ENCODE measurements at regions not wholly inside any gene's neighbourhood (a gene's known extent, or its start where the extent isn't known, plus 50 kb on each side); places are given as distances from the start of the nearest gene placed in this dataset.

GRCh38 chr11:38221295-38221694 is 1623.3 kb upstream of the RAG2 start:
- H3K27ac ChIP-seq = no peak overlapping the region
- no peaks in the 10 kb centered on the region for H3K36me3 ChIP-seq
- intact Hi-C loops (cut with DNase I) = no loop called here
- no peak for TF ChIP-seq CTCF (IDR thresholded peaks at IDR 0.05)
- no peak for TF ChIP-seq POLR2AphosphoS5 (IDR thresholded peaks at IDR 0.05)
- TF ChIP-seq POLR2A (IDR thresholded peaks at IDR 0.05) = no peak
- no peak overlapping the region for H3K4me3 ChIP-seq
- no peaks in the 10 kb centered on the region for H3K4me1 ChIP-seq (replicated peaks)
- H3K9me3 ChIP-seq = no peaks in the 10 kb centered on the region
- WGBS = 84% methylated on average over 2 of the region's 2 CpGs
- DNase-seq (ENCODE audit: low spot score) = no peak
- no peaks in the 10 kb centered on the region for H3K27me3 ChIP-seq (replicated peaks; ENCODE audit: insufficient read depth)

GRCh38 chr11:38219636-38220035 is 1621.6 kb upstream of the RAG2 start:
- intact Hi-C loops (cut with DNase I) = no loop called here
- Histone ChIP-seq H3K27me3 (replicated peaks; ENCODE audit: insufficient read depth) (no peaks in the 10 kb centered on the region), H3K27ac (no peak overlapping the region), H3K4me3 (no peak overlapping the region), H3K4me1 (replicated peaks) (no peaks in the 10 kb centered on the region), H3K36me3 (no peaks in the 10 kb centered on the region), H3K9me3 (no peaks in the 10 kb centered on the region)
- DNase-seq (ENCODE audit: low spot score) = no peak
- 76% methylated on average over 2 of the region's 2 CpGs for WGBS
- TF ChIP-seq CTCF (IDR thresholded peaks at IDR 0.05) (no peak), POLR2AphosphoS5 (IDR thresholded peaks at IDR 0.05) (no peak), POLR2A (IDR thresholded peaks at IDR 0.05) (no peak)

- intact Hi-C loops (cut with DNase I) = no loop called here
- no peak for TF ChIP-seq POLR2A (IDR thresholded peaks at IDR 0.05)
- TF ChIP-seq POLR2AphosphoS5 (IDR thresholded peaks at IDR 0.05) = no peak
- no peak for TF ChIP-seq CTCF (IDR thresholded peaks at IDR 0.05)
- H3K27ac ChIP-seq = no peak overlapping the region
These were observed 1610.9 kb upstream of the RAG2 start for GRCh38 chr11:38208951-38209350.

GRCh38 chr11:38206663-38207062 is 1608.6 kb upstream of the RAG2 start:
- TF ChIP-seq CTCF (IDR thresholded peaks at IDR 0.05) = no peak
- no peak for TF ChIP-seq POLR2AphosphoS5 (IDR thresholded peaks at IDR 0.05)
- no peak for TF ChIP-seq POLR2A (IDR thresholded peaks at IDR 0.05)
- H3K9me3 ChIP-seq = no peaks in the 10 kb centered on the region
- no peak for DNase-seq (ENCODE audit: low spot score)
- H3K4me1 ChIP-seq (replicated peaks) = no peaks in the 10 kb centered on the region
- no peaks in the 10 kb centered on the region for H3K36me3 ChIP-seq
- no peak overlapping the region for H3K4me3 ChIP-seq
- 79% methylated on average over 2 of the region's 2 CpGs for WGBS
- no peaks in the 10 kb centered on the region for H3K27me3 ChIP-seq (replicated peaks; ENCODE audit: insufficient read depth)
- no peak overlapping the region for H3K27ac ChIP-seq
- intact Hi-C loops (cut with DNase I) = no loop called here

More at GRCh38 chr11:38208951-38209350, 1610.9 kb upstream of the RAG2 start:
- Histone ChIP-seq H3K36me3 (no peaks in the 10 kb centered on the region), H3K4me1 (replicated peaks) (no peaks in the 10 kb centered on the region), H3K4me3 (no peak overlapping the region), H3K27me3 (replicated peaks; ENCODE audit: insufficient read depth) (no peaks in the 10 kb centered on the region), H3K9me3 (no peaks in the 10 kb centered on the region)
- no peak for DNase-seq (ENCODE audit: low spot score)
- 80% methylated on average over 2 of the region's 2 CpGs for WGBS

GRCh38 chr11:38191101-38191500 is 1593.1 kb upstream of the RAG2 start:
- Histone ChIP-seq H3K27me3 (replicated peaks; ENCODE audit: insufficient read depth) (no peaks in the 10 kb centered on the region), H3K9me3 (no peaks in the 10 kb centered on the region), H3K36me3 (no peaks in the 10 kb centered on the region), H3K4me1 (replicated peaks) (no peaks in the 10 kb centered on the region), H3K27ac (no peak overlapping the region), H3K4me3 (no peak overlapping the region)
- no peak for DNase-seq (ENCODE audit: low spot score)
- intact Hi-C loops (cut with DNase I) = no loop called here
- no peak for TF ChIP-seq CTCF (IDR thresholded peaks at IDR 0.05)
- no peak for TF ChIP-seq POLR2A (IDR thresholded peaks at IDR 0.05)
- no peak for TF ChIP-seq POLR2AphosphoS5 (IDR thresholded peaks at IDR 0.05)
- WGBS = 86% methylated on average over 1 of the region's 1 CpG
